Erythroblast (primary cell): ENCODE measurements at regions not wholly inside any gene's neighbourhood (a gene's known extent, or its start where the extent isn't known, plus 50 kb on each side); places are given as distances from the start of the nearest gene placed in this dataset.
"Not testable (repeated sequence)": the region's sequence is repeated elsewhere in the genome, so short reads cannot be mapped to it uniquely, and the experiment has no call there.

Experiments used
- DNase-seq, 2 experiments: peaks; one replicate each; lab custom pipeline; 2025; lab: John Stamatoyannopoulos, UW
- GATA1 ChIP-seq: IDR thresholded peaks from 2 replicates; pipeline ENCODE4 v1.6.1; 2011; ENCODE audit warnings: low read depth, mild to moderate bottlenecking, control low read depth, low read length, moderate library complexity
- POLR2A ChIP-seq: IDR thresholded peaks from 2 replicates; pipeline ENCODE4 v1.6.1; 2011; ENCODE audit warnings: mild to moderate bottlenecking, low read length

DNA sequence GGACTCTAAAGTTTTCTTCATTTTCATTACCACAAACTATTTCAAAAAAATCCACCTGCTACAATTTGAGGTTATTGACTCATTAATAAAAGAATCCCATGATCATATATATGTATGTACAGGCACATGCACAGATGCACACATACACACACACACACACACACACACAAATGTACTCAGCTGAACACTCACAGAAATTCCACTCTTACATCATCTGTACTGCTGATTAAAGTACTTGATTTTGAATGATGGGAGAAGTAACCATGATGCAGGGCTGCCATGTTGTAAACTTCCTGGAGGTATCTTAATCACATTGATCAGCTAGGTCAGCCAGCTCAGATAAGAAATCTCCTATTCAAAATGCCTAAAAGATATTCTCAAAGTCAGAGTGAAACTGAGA, 1313.2 kb upstream of the NRXN1 start:
- no peak for TF ChIP-seq POLR2A
- TF ChIP-seq GATA1: no peak
- no peak for DNase-seq

GRCh38 chr2:52343706-52344266, 1311.9 kb upstream of the NRXN1 start:
- no peak for TF ChIP-seq GATA1
- DNase-seq: no peak

GRCh38 chr2:52343010-52343409, 1311.1 kb upstream of the NRXN1 start:
- no peak for DNase-seq
- TF ChIP-seq GATA1: no peak
- TF ChIP-seq POLR2A: no peak

GRCh38 chr2:52342458-52342857, 1310.5 kb upstream of the NRXN1 start:
- no peak for DNase-seq
- TF ChIP-seq POLR2A (no peak), GATA1 (no peak)

GRCh38 chr2:52341732-52342131, 1309.8 kb upstream of the NRXN1 start:
- TF ChIP-seq POLR2A (no peak), GATA1 (no peak)
- DNase-seq: no peak

GRCh38 chr2:52340171-52340570, 1308.2 kb upstream of the NRXN1 start:
- no peak for DNase-seq

DNA sequence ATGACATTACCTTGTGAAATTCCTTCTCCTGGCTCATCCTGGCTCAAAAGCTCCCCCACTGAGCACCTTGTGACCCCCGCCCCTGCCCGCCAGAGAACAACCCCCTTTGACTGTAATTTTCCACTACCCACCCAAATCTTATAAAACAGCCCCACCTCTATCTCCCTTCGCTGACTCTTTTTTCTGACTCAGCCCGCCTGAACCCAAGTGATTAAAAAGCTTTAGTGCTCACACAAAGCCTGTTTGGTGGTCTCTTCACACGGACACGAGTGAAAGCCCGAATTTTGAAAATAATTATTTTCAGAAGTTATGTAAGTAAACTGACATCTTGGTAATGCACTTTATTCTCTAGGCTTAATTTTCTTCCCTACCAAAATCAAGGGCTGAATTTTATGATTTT, 1305.9 kb upstream of the NRXN1 start:
- not testable (repeated sequence) for DNase-seq

More at GRCh38 chr2:52340171-52340570, 1308.2 kb upstream of the NRXN1 start:
- no peak for TF ChIP-seq GATA1
- no peak for TF ChIP-seq POLR2A

- DNase-seq: no peak
- no peak for TF ChIP-seq GATA1
- no peak for TF ChIP-seq POLR2A
These were observed 1305.0 kb upstream of the NRXN1 start for GRCh38 chr2:52336951-52337350.

DNA sequence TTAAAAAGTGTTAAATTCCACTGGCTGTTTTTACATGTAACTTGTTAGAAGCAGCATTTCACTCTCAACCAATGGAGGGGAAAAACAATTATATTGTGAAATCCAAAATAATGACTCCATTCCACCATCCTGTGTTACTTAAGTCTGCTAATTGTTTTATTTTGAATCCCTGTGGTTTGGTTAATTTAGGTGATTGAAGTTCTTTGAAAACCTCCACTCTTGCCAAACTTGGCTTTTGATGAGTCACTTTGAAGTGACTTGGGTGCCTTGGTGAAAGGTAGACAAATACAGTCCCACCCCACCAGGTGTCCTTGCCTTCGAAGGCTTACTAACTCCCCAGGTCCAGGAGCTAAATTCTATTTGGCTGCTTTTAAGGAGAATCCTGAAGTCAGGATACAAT, 1303.8 kb upstream of the NRXN1 start:
- DNase-seq: no peak

DNA sequence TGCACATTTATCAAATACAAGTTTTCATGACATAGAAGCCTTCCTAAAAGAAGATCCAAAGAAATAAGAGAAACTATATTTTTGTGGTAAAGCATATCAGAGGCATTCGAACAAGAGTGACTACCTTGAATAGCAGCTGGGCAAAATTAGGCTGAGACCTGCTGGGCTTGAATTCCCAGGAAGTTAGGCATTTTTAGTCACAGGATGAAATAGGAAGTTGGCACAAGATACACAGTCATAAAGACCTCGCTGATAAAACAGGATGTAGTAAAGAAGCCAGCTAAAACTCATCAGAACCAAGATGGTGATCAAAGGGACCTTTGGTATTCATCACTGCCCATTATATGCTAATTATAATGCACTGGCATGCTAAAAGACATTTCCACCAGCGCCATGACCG, 1302.3 kb upstream of the NRXN1 start:
- DNase-seq: no peak
- TF ChIP-seq GATA1 (no peak), POLR2A (no peak)

More for the DNA sequence above, 1303.8 kb upstream of the NRXN1 start:
- no peak for TF ChIP-seq POLR2A
- no peak for TF ChIP-seq GATA1

DNA sequence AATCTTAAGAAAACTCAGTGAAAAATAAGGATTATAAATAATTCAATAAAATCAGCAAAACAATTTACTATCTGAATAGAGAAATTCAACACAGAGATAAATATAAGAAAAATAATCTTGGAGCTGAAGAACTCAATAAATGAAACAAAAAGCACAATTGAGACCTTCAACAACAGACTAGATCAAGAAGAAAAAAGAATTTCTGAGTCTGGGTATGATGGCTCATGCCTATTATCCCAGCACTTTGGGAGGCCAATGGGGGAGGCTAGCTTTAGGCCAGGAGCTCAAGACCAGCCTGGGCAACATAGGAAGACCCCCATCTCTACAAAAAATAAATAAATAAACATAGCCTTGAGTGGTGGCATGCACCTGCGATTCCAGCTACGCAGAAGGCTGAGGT, 1295.7 kb upstream of the NRXN1 start:
- no peak for TF ChIP-seq POLR2A
- TF ChIP-seq GATA1: no peak
- DNase-seq: no peak

- TF ChIP-seq POLR2A (no peak), GATA1 (no peak)
These were observed 1282.3 kb upstream of the NRXN1 start for GRCh38 chr2:52314231-52314630.

DNA sequence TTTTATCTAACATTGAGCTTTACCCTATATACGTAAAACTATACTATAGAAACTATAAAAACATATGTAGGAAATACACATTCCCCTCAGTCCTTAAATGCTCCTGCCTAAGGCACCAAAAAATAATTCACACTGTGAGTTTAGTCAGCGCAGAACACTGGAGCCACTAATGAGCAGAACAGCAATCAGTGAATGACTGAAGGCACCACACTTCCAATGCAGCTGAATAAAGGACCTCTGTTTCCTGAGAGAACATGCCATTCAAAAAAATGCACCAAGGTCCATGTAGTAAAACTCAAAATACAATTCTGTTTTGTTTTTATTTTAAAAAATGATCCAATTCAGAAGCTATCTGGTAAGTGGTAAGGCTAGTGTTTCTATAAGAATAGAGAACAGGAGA, 1280.6 kb upstream of the NRXN1 start:
- TF ChIP-seq POLR2A (no peak), GATA1 (no peak)
- no peak for DNase-seq

More at GRCh38 chr2:52314231-52314630, 1282.3 kb upstream of the NRXN1 start:
- no peak for DNase-seq

GRCh38 chr2:52311862-52312261, 1279.9 kb upstream of the NRXN1 start:
- TF ChIP-seq POLR2A (no peak), GATA1 (no peak)
- no peak for DNase-seq

DNA sequence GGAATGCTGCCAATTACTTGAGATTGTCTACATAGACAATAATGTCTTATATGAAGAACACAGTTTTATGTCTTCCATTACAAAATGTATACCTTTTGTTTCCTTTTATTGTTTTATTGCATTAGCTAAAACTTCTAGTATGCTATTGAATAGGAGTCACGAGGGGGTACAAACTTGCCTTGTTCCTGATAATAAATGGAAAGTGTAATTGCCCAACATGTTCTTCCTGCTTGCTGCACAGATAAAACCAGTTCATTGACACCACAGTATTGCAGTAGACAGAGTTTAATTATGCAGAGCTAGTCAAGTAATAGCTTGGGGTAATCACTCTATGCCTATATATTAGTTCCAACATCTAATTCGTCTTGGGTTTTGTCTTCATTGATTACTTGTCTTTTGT, 1276.2 kb upstream of the NRXN1 start:
- DNase-seq: no peak
- TF ChIP-seq GATA1 (no peak), POLR2A (no peak)
